Retinal pigment epithelial cell (primary cell): ENCODE measurements at regions not wholly inside any gene's neighbourhood (a gene's known extent, or its start where the extent isn't known, plus 50 kb on each side); places are given as distances from the start of the nearest gene placed in this dataset.

ENCODE experiments used
- DNase-seq: peaks from one replicate; pipeline ENCODE4 v3.0.0-alpha.2; 2010; ENCODE audit warnings: low read depth
- H3K4me3 ChIP-seq: 2 replicates; pipeline ENCODE4 v1.5.1; 2011; ENCODE audit warnings: mild to moderate bottlenecking, low read length, control low read depth, moderate library complexity
- CTCF ChIP-seq: conservative IDR thresholded peaks from 2 replicates; pipeline ENCODE4 v1.5.1; 2011; ENCODE audit warnings: low read depth, low read length, control low read depth, inconsistent platforms

- DNase-seq = no peak
Measured at GRCh38 chr3:106157411-106157810, 288.6 kb upstream of the CBLB start.

GRCh38 chr3:106160396-106160795, 291.6 kb upstream of the CBLB start:
- no peak for DNase-seq
- no peak for TF ChIP-seq CTCF
- no peak overlapping the region for H3K4me3 ChIP-seq

More at GRCh38 chr3:106157411-106157810, 288.6 kb upstream of the CBLB start:
- no peak for TF ChIP-seq CTCF
- H3K4me3 ChIP-seq = no peak overlapping the region

GRCh38 chr3:106161246-106161645, 292.4 kb upstream of the CBLB start:
- DNase-seq = no peak
- no peak for TF ChIP-seq CTCF
- H3K4me3 ChIP-seq = no peak overlapping the region

- no peak overlapping the region for H3K4me3 ChIP-seq
- no peak for DNase-seq
- TF ChIP-seq CTCF = no peak
Measured at GRCh38 chr3:106167728-106168127, 298.9 kb upstream of the CBLB start.

- no peak for DNase-seq
- TF ChIP-seq CTCF = no peak
- no peak overlapping the region for H3K4me3 ChIP-seq
Measured at GRCh38 chr3:106168962-106169750, 300.3 kb upstream of the CBLB start.

GRCh38 chr3:106170636-106171035, 301.8 kb upstream of the CBLB start:
- TF ChIP-seq CTCF = no peak
- DNase-seq = no peak
- no peak overlapping the region for H3K4me3 ChIP-seq

- DNase-seq = no peak
- no peak for TF ChIP-seq CTCF
- H3K4me3 ChIP-seq = no peak overlapping the region
Measured at GRCh38 chr3:106172101-106172500, 303.3 kb upstream of the CBLB start.
